OCI-LY1 (cell line): ENCODE measurements at regions not wholly inside any gene's neighbourhood (a gene's known extent, or its start where the extent isn't known, plus 50 kb on each side); places are given as distances from the start of the nearest gene placed in this dataset.

Source experiments
- CTCF ChIP-seq: fragments of 200-600 bp; sonication (generic), shearing (Covaris generic); IDR thresholded peaks from 2 replicates; pipeline ENCODE4 v1.5.1; 2017; ENCODE audit warnings: mild to moderate bottlenecking, antibody characterized with exemption, low read length, moderate library complexity, mixed read lengths
- EZH2 ChIP-seq: fragments of 200-600 bp; sonication (generic), shearing (Covaris generic); IDR thresholded peaks from 2 replicates; pipeline ENCODE4 v1.8.0; 2017; ENCODE audit warnings: borderline replicate concordance, mixed run types, mild to moderate bottlenecking, antibody characterized with exemption, low read length, moderate library complexity, mixed read lengths

GRCh38 chr20:11851646-11852045 lies 66.0 kb upstream of the BTBD3 start:
- TF ChIP-seq CTCF, result no peak
- no peak for TF ChIP-seq EZH2
